WI38 (cell line): ENCODE measurements at regions not wholly inside any gene's neighbourhood (a gene's known extent, or its start where the extent isn't known, plus 50 kb on each side); places are given as distances from the start of the nearest gene placed in this dataset.

Experiments used
- H3K4me3 ChIP-seq: 2 replicates; pipeline ENCODE4 v1.5.1; 2011; ENCODE audit warnings: low read depth, mild to moderate bottlenecking, control low read depth, low read length
- TF ChIP-seq, protein P1 (sequence below): IDR thresholded peaks from 2 replicates; pipeline ENCODE4 v1.5.1; 2012; ENCODE audit warnings: low read depth, mild to moderate bottlenecking, control low read depth, low read length

DNA sequence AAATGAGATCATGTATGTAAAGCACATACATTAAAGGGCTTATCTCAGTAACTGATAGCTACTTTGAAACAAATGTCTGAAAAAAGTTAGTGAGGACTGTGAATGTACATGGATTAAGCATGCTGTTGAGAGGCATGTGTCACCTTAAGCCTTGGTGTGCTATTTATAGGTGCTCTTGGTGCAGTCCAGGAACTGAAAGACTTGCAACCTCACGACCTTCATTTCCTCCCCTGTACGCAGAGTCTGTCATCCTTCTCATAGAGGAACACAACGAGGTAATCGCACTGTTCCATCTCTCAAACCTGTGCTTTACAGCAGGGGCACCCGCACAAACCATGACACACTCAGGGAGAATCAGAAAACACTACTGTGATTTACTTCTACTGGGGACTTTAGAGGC, 65.6 kb downstream of the UFM1 start:
- TF ChIP-seq, protein P1, sequence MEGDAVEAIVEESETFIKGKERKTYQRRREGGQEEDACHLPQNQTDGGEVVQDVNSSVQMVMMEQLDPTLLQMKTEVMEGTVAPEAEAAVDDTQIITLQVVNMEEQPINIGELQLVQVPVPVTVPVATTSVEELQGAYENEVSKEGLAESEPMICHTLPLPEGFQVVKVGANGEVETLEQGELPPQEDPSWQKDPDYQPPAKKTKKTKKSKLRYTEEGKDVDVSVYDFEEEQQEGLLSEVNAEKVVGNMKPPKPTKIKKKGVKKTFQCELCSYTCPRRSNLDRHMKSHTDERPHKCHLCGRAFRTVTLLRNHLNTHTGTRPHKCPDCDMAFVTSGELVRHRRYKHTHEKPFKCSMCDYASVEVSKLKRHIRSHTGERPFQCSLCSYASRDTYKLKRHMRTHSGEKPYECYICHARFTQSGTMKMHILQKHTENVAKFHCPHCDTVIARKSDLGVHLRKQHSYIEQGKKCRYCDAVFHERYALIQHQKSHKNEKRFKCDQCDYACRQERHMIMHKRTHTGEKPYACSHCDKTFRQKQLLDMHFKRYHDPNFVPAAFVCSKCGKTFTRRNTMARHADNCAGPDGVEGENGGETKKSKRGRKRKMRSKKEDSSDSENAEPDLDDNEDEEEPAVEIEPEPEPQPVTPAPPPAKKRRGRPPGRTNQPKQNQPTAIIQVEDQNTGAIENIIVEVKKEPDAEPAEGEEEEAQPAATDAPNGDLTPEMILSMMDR, result no peak
- no peak overlapping the region for H3K4me3 ChIP-seq

DNA sequence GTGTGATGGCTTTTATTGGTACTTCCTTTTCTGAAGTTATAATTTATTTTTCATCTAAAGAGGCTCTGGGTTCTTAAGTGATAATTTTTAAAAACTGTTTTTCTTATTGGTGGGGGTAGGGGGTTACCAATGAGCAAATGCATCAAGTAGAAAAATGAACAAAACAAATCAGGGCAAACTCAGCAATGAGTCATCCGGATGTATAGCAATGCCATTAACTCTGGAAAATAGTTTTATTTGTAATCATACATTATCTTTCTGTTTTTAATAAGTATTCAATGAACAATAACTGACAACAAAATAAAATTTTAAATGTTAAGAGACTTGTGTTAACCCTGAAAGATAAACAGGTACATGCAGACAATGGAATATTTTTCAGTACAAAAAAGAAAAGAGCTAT, 67.6 kb downstream of the UFM1 start:
- H3K4me3 ChIP-seq, result no peak overlapping the region
- TF ChIP-seq, protein P1, result no peak

DNA sequence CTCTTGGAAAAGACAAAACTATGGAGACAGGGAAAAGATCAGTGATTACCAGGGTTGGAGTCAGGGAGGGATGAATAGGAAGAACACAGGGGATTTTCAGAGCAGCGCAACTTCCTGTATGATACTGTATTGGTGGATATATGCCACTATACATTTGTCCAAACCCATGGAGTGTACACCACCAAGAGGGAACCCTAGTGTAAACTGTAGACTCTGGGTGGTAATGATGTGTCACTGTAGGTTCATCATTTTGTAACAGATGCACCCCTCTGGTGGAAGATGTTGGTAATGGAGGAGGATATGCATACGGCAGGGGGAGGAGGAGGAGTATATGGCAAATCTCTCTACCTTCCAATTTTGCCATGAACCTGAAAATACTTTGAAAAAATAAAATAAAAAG, 68.1 kb downstream of the UFM1 start:
- TF ChIP-seq, protein P1, result peak; percentile 7; the same call in 1 of the 2 replicates

DNA sequence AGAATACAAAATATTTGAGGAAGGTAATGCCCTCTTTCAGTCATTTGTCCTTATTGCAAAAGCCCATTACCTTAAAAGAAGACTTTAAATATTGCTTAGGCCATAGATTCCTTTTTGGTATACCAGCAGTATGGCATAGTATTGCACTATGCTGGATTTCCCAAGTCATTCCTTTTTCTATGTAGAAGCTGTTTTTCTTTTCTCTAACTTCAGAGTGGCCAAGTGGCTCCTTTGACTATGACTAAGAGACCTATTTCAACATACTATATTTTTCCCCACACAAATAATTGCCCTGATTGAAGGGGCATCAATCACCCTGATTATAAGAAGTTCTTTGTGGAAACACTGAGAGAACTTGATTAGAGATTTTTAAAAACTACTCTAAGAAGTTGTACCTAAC, 68.6 kb downstream of the UFM1 start:
- TF ChIP-seq, protein P1, result no peak
- no peak overlapping the region for H3K4me3 ChIP-seq

More for the DNA sequence above, 68.1 kb downstream of the UFM1 start:
- H3K4me3 ChIP-seq, result no peak overlapping the region

DNA sequence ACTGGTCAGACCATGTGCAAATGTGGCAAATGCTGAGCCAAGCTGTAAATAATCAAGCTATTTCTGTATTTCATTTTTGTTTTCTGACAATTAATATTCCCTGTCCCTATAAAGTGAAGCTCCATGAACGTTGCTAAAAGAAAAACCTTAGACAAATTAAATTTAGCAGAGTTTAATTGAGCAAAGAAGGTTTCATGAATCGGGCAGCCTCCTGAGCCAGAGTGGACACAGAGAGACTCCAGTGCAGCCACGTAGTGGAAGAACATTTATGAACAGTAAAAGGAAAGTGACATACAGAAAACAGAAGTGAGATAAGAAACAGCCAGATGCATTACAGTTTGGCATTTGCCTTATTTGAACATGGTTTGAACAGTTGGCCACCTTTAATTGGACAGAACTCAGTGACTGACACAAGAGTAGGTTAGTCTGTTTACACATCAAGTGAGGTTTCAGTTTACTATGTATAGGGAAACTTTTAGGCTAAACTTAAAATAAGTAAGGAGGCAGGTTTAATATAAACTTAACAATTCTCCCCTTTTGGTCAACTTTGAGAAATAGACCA, 69.7 kb downstream of the UFM1 start:
- TF ChIP-seq, protein P1, result no peak
- H3K4me3 ChIP-seq, result no peak overlapping the region

DNA sequence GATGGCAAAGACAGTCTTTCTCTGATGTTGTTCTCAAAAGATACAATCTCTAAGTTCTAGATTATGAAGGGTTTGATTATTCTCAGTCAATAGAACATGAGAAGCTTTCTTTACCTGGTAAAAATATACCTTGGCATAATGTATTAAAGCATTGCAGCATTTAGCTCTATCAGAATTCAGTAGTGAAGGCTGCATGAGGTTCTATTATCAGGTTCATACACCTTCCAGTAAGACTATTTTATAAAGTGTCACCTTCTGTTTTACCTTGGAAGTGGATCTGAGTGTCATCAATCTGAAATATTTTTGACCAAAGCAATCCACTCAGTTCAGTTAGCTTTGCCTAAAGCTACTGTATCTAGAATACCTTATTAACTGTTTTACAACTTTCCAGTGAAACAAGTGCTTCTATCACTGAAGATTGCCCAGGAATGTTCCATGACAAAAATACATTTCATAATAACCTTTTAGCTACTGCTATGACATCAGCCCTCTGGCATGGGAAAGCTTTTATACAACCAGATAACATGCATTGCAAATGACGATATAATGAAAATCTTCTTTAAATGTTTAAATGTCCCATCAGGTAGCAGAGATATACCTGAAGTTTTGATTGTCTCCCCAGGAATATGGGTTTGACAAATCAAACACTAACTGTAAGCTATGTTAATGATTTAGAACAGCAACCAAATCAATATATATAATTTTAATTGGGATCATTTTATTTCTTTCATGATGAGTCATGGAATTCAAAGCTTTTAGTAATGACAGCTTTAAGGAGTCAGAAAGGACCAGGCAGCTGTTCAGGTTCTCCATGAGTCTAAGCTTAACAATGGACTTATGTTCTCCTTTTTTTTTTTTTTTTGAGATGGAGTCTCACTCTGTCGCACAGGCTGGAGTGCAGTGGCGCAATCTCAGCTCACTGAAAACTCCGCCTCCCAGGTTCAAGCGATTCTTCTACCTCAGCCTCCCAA, 72.2 kb downstream of the UFM1 start:
- no peak overlapping the region for H3K4me3 ChIP-seq
- TF ChIP-seq, protein P1, result no peak

DNA sequence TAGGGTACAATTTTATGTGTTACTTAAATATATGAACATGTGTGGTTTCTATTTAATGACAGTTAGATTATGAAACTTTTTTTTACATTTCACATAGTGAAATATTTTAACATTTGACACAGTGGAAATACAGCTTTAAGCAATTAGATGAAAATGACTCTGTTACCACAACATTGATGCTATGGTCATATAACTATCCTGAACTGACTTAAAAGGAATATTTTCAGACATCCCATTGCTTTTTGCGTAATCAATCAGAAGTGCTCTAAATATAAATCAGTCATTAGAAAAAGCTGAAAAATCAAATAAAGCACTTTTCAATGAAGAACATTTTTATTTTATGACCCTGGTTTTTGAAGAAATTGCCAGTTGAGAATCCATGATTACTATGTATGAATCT, 80.3 kb downstream of the UFM1 start:
- no peak overlapping the region for H3K4me3 ChIP-seq
- TF ChIP-seq, protein P1, result no peak
